ENCODE measurements at regions not wholly inside any gene's neighbourhood (a gene's known extent, or its start where the extent isn't known, plus 50 kb on each side); places are given as distances from the start of the nearest gene placed in this dataset.

- no peak for TF ChIP-seq CTCF (IDR thresholded peaks at IDR 0.05)
- no peak for TF ChIP-seq POLR2A (IDR thresholded peaks at IDR 0.05)
Observed at GRCh38 chr1:187734427-187734826, 905.7 kb downstream of the PLA2G4A start.

Data from body of pancreas (tissue), 4 donors.